Inflammatory macrophage treated with lipopolysaccharide for 1 hour (primary cell): ENCODE measurements at regions not wholly inside any gene's neighbourhood (a gene's known extent, or its start where the extent isn't known, plus 50 kb on each side); places are given as distances from the start of the nearest gene placed in this dataset.

Source experiments
- DNase-seq, 2 donors: peaks; one replicate each; pipeline ENCODE4 v3.0.0-alpha.2; 2020 to 2022

- no peak for DNase-seq
These were observed 219.4 kb upstream of the CPNE8 start for GRCh38 chr12:39124768-39125167.

GRCh38 chr12:39123580-39124253, 218.3 kb upstream of the CPNE8 start:
- no peak for DNase-seq

- DNase-seq = no peak
These were observed 217.3 kb upstream of the CPNE8 start for GRCh38 chr12:39122562-39123204.

- DNase-seq = no peak
These were observed 211.5 kb upstream of the CPNE8 start for GRCh38 chr12:39116861-39117260.

- DNase-seq = no peak
These were observed 206.7 kb upstream of the CPNE8 start for GRCh38 chr12:39112064-39112463.

GRCh38 chr12:39105111-39105510, 199.7 kb upstream of the CPNE8 start:
- no peak for DNase-seq

GRCh38 chr12:39103552-39104165, 198.3 kb upstream of the CPNE8 start:
- DNase-seq = peak; percentile 63 to 85

GRCh38 chr12:39102474-39103209, 197.3 kb upstream of the CPNE8 start:
- DNase-seq = peak; percentile 60 to 84

- DNase-seq = no peak
These were observed 190.4 kb upstream of the CPNE8 start for GRCh38 chr12:39095636-39096330.

GRCh38 chr12:39081910-39082309, 176.5 kb upstream of the CPNE8 start:
- no peak for DNase-seq

- no peak for DNase-seq
These were observed 171.8 kb upstream of the CPNE8 start for GRCh38 chr12:39077226-39077625.

- DNase-seq = no peak
These were observed 168.7 kb upstream of the CPNE8 start for GRCh38 chr12:39074063-39074462.

- no peak for DNase-seq
These were observed 167.3 kb upstream of the CPNE8 start for GRCh38 chr12:39072658-39073057.

GRCh38 chr12:39071611-39072010, 166.2 kb upstream of the CPNE8 start:
- no peak for DNase-seq

- no peak for DNase-seq
These were observed 165.4 kb upstream of the CPNE8 start for GRCh38 chr12:39070775-39071174.

- peak; percentile 12 to 15 for DNase-seq
These were observed 160.1 kb upstream of the CPNE8 start for GRCh38 chr12:39065455-39065854.

- no peak for DNase-seq
These were observed 159.3 kb upstream of the CPNE8 start for GRCh38 chr12:39064708-39065107.

GRCh38 chr12:39062266-39062996, 157.0 kb upstream of the CPNE8 start:
- no peak for DNase-seq

- no peak for DNase-seq
These were observed 156.2 kb upstream of the CPNE8 start for GRCh38 chr12:39061576-39061975.

- no peak for DNase-seq
These were observed 143.0 kb upstream of the CPNE8 start for GRCh38 chr12:39048395-39048794.

- no peak for DNase-seq
These were observed 142.3 kb upstream of the CPNE8 start for GRCh38 chr12:39047539-39048262.

- no peak for DNase-seq
These were observed 139.4 kb upstream of the CPNE8 start for GRCh38 chr12:39044754-39045153.
